ENCODE measurements at regions not wholly inside any gene's neighbourhood (a gene's known extent, or its start where the extent isn't known, plus 50 kb on each side); places are given as distances from the start of the nearest gene placed in this dataset.

- no peak for DNase-seq (ENCODE audit: low spot score in 2 of 2)
- no peak overlapping the region for H3K4me3 ChIP-seq
- in situ Hi-C loops (cut with MboI; ENCODE audit: low sequenced_read_pairs): no loop called here
- H3K4me1 ChIP-seq: no peaks in the 10 kb centered on the region
- H3K9me3 ChIP-seq: no peaks in the 10 kb centered on the region
- no peaks in the 10 kb centered on the region for H3K36me3 ChIP-seq (replicated peaks)
- H3K27me3 ChIP-seq (ENCODE audit: low read depth): peaks cover 5% of the 10 kb centered on the region; the same call in 1 of the 2 replicates
Measured at GRCh38 chr5:39525271-39525670, 100.5 kb upstream of the DAB2 start.

DNA sequence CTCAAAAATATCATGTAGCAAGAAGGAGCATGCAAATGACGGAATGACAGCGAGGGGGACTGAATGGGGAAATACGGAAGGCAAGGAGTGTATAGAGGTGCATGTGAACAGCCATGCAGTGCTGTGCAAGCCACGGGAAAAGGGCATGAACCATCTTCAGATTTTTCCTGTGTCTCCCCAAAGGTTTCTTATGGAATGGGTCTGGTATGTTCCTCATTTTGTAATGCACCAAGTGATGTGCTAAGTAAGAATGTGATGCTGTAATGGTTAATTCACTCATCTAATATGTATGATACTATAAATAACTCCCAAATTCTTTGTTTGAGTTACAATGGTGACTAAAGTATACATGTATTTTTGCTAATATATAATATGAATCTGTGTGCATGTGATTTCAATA is 99.0 kb upstream of the DAB2 start:
- DNase-seq (ENCODE audit: low spot score in 2 of 2): no peak
- Histone ChIP-seq H3K27me3 (ENCODE audit: low read depth) (peaks cover under 1% of the 10 kb centered on the region; the same call in 1 of the 2 replicates), H3K36me3 (replicated peaks) (no peaks in the 10 kb centered on the region), H3K9me3 (no peaks in the 10 kb centered on the region), H3K4me3 (no peak overlapping the region), H3K4me1 (no peaks in the 10 kb centered on the region)
- in situ Hi-C loops (cut with MboI; ENCODE audit: low sequenced_read_pairs): no loop called here

DNA sequence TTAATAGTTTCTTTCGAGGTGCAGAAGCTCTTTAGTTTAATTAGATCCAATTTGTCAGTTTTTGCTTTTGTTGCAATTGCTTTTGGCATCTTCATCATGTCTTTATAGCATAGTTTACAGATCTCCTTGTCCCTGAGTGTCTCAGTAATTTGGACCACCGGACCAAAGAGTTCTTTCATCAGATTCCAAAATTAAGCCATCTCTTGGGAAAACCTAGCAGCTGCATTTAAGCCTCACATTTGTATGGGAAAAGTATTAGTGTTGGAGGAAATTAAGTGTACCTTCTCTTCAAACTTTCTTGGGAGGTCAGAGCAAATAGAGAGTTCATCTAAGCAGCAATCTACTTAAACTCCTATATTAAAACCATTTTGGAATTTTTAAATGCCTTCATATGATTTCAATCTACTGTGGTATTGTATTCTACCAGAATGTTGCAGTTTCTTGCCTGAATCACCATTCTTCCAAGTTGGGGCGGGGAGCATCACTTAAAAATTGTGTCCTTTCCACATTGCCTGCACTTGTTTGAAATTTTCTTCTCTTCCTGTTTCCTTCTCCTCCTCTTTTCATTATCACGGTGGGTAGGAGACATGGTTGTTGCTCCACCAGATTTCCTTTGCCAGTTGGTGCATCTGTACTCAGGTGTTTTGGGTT is 97.3 kb upstream of the DAB2 start:
- no peaks in the 10 kb centered on the region for H3K4me1 ChIP-seq
- in situ Hi-C loops (cut with MboI; ENCODE audit: low sequenced_read_pairs): no loop called here
- no peak for DNase-seq (ENCODE audit: low spot score in 2 of 2)

GRCh38 chr5:39521098-39521860 is 96.5 kb upstream of the DAB2 start:
- H3K36me3 ChIP-seq (replicated peaks): no peaks in the 10 kb centered on the region
- no peaks in the 10 kb centered on the region for H3K4me1 ChIP-seq
- H3K27me3 ChIP-seq (ENCODE audit: low read depth): no peaks in the 10 kb centered on the region
- H3K4me3 ChIP-seq: no peak overlapping the region
- in situ Hi-C loops (cut with MboI; ENCODE audit: low sequenced_read_pairs): no loop called here
- no peak for DNase-seq (ENCODE audit: low spot score in 2 of 2)
- H3K9me3 ChIP-seq: no peaks in the 10 kb centered on the region

More for the DNA sequence above, 97.3 kb upstream of the DAB2 start:
- Histone ChIP-seq H3K27me3 (ENCODE audit: low read depth) (no peaks in the 10 kb centered on the region), H3K36me3 (replicated peaks) (no peaks in the 10 kb centered on the region), H3K4me3 (no peak overlapping the region), H3K9me3 (no peaks in the 10 kb centered on the region)

DNA sequence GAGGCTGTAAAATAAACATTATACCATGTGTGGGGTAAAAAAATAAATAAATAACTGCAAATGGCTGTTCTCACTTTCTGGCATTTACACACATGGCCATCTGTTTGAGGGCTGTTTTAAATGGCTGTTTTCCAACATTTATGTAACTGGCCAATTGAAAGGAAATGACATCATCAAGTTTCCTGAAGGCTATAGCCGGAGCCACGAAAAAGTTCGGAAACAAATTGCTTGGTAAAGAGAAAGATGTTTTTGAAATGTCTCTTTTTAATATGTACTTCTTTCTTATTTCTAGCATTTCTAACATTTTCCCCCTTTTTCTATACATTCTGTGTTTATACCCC is 95.4 kb upstream of the DAB2 start:
- DNase-seq (ENCODE audit: low spot score in 2 of 2): no peak
- in situ Hi-C loops (cut with MboI; ENCODE audit: low sequenced_read_pairs): no loop called here
- no peak overlapping the region for H3K4me3 ChIP-seq
- no peaks in the 10 kb centered on the region for H3K4me1 ChIP-seq
- no peaks in the 10 kb centered on the region for H3K9me3 ChIP-seq
- H3K36me3 ChIP-seq (replicated peaks): no peaks in the 10 kb centered on the region
- H3K27me3 ChIP-seq (ENCODE audit: low read depth): no peaks in the 10 kb centered on the region

DNA sequence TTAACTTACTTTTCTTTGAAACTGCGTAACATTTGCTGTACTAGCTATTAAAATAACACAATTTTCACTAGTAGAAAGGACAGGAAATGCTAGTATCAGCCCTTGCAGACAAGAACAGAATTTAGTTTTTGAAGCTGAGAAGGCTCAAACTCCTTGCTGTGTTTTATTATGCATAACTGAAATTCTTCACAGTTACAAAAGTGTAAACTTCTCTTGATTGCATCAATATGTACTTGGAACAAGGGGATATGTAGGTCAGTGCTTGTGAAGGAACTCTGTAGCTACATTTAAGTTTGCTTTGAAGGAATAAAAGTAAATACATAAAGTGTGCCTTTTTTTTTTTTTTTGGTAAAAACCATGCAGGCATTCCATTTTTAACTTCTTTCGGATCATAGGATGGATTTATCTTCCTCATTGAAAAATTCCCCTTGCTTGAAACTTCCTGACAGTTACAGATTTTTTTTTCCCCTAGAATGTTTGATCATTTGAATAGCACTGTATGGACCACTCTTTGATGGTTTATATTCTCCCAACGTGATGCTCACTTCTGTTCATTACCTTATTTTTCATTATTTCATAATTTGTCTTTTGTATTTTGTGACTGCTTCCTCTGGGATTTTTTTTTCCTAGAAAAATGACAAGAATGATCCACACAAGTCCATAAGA is 94.9 kb upstream of the DAB2 start:
- Histone ChIP-seq H3K36me3 (replicated peaks) (no peaks in the 10 kb centered on the region), H3K9me3 (no peaks in the 10 kb centered on the region), H3K27me3 (ENCODE audit: low read depth) (no peaks in the 10 kb centered on the region), H3K4me3 (no peak overlapping the region), H3K4me1 (no peaks in the 10 kb centered on the region)
- in situ Hi-C loops (cut with MboI; ENCODE audit: low sequenced_read_pairs): no loop called here
- DNase-seq (ENCODE audit: low spot score in 2 of 2): no peak

- H3K4me3 ChIP-seq: no peak overlapping the region
- H3K27me3 ChIP-seq (ENCODE audit: low read depth): no peaks in the 10 kb centered on the region
- in situ Hi-C loops (cut with MboI; ENCODE audit: low sequenced_read_pairs): no loop called here
- no peak for DNase-seq (ENCODE audit: low spot score in 2 of 2)
- no peaks in the 10 kb centered on the region for H3K36me3 ChIP-seq (replicated peaks)
- no peaks in the 10 kb centered on the region for H3K4me1 ChIP-seq
- H3K9me3 ChIP-seq: no peaks in the 10 kb centered on the region
Measured at GRCh38 chr5:39519079-39519478, 94.3 kb upstream of the DAB2 start.

DNA sequence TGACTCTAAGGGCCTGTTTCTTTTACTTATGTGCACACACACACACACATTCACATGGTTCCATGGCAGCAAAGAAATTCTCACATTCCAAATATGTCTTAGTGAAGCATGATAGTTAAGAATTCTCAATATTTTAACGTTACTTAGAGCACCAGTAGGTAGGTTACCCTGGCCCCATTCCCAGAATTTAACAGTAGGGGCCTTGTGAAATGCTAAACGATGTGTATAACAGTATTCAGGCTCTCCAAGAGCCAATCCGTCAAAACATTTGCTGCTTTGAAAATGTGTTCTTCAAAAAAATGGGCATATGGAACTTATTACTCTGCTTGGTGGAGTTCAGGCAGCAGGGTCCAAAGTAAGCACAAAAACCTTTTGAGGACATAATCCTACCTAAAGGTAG is 93.7 kb upstream of the DAB2 start:
- Histone ChIP-seq H3K27me3 (ENCODE audit: low read depth) (no peaks in the 10 kb centered on the region), H3K4me1 (no peaks in the 10 kb centered on the region), H3K36me3 (replicated peaks) (no peaks in the 10 kb centered on the region), H3K9me3 (no peaks in the 10 kb centered on the region), H3K4me3 (no peak overlapping the region)
- in situ Hi-C loops (cut with MboI; ENCODE audit: low sequenced_read_pairs): no loop called here
- no peak for DNase-seq (ENCODE audit: low spot score in 2 of 2)

DNA sequence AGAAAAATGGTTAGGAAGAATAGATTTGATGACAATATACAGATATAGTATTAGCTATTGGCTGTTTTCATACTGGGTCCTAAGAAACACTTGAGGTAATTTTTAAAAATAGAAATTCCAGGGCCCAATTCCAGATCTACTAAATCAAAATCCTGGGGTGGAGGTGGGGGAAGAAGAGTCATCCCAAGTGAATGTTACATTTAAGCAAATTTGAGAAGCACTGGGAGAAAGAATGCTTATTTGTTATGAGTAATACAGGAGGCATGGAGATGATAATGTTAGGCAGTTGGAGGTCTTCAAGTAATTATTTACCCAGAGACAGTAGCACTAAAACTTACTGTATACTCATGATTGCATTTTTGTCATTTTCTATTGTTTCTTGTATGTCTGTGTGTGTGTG is 93.0 kb upstream of the DAB2 start:
- in situ Hi-C loops (cut with MboI; ENCODE audit: low sequenced_read_pairs): no loop called here
- Histone ChIP-seq H3K4me3 (no peak overlapping the region), H3K36me3 (replicated peaks) (no peaks in the 10 kb centered on the region), H3K9me3 (no peaks in the 10 kb centered on the region), H3K27me3 (ENCODE audit: low read depth) (no peaks in the 10 kb centered on the region), H3K4me1 (no peaks in the 10 kb centered on the region)
- no peak for DNase-seq (ENCODE audit: low spot score in 2 of 2)

DNA sequence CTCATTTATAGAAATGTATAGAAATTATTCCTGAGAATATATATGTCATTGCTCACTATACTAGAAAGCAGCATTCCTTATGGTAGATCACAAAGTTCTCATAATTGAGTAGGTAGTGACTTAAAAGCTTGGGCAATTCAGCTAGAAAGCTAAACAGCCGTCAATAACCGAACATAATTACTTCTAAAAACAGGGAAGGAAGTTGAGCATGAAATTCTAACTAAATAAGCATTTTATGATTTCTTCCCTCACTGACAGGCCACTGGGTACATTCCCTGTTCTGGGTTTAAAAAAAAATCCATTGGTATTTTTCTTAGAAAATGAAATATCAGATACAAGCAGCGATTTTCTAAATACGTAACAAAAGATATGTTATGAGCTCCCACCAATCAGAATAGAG is 91.1 kb upstream of the DAB2 start:
- Histone ChIP-seq H3K4me1 (no peaks in the 10 kb centered on the region), H3K36me3 (replicated peaks) (no peaks in the 10 kb centered on the region), H3K27me3 (ENCODE audit: low read depth) (no peaks in the 10 kb centered on the region), H3K4me3 (no peak overlapping the region), H3K9me3 (no peaks in the 10 kb centered on the region)
- in situ Hi-C loops (cut with MboI; ENCODE audit: low sequenced_read_pairs): no loop called here
- no peak for DNase-seq (ENCODE audit: low spot score in 2 of 2)

DNA sequence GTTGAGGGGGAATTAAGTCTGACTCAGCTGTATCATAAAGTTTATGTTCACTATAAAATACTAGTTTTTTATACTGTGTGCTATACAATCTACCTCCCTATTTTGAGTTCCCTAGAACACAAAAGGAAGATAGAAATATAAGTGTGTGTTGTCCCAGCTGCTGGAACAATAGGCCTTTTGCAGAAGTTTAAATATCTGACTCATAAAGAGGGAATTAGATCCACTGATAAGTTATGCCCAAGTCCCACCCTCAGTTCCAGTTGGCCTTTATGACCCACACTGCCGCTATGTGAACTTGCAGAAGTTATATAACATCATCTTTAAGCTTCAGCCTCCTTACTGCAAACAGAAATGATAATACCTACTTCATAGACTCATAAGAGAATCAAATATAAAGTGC is 88.5 kb upstream of the DAB2 start:
- no peaks in the 10 kb centered on the region for H3K4me1 ChIP-seq
- DNase-seq (ENCODE audit: low spot score in 2 of 2): no peak
- no peaks in the 10 kb centered on the region for H3K9me3 ChIP-seq
- H3K27me3 ChIP-seq (ENCODE audit: low read depth): 0 out of 2 replicates have a peak, but pooled peaks cover 5% of the 10 kb centered on the region
- in situ Hi-C loops (cut with MboI; ENCODE audit: low sequenced_read_pairs): no loop called here
- no peaks in the 10 kb centered on the region for H3K36me3 ChIP-seq (replicated peaks)
- no peak overlapping the region for H3K4me3 ChIP-seq

GRCh38 chr5:39506211-39506610 is 81.4 kb upstream of the DAB2 start:
- H3K4me1 ChIP-seq: no peaks in the 10 kb centered on the region
- no peak for DNase-seq (ENCODE audit: low spot score in 2 of 2)
- in situ Hi-C loops (cut with MboI; ENCODE audit: low sequenced_read_pairs): no loop called here
- no peaks in the 10 kb centered on the region for H3K9me3 ChIP-seq
- 0 out of 2 replicates have a peak, but pooled peaks cover 5% of the 10 kb centered on the region for H3K27me3 ChIP-seq (ENCODE audit: low read depth)
- H3K36me3 ChIP-seq (replicated peaks): no peaks in the 10 kb centered on the region
- H3K4me3 ChIP-seq: no peak overlapping the region

GRCh38 chr5:39505791-39506190 is 81.0 kb upstream of the DAB2 start:
- in situ Hi-C loops (cut with MboI; ENCODE audit: low sequenced_read_pairs): no loop called here
- no peak for DNase-seq (ENCODE audit: low spot score in 2 of 2)
- H3K4me1 ChIP-seq: no peaks in the 10 kb centered on the region
- no peaks in the 10 kb centered on the region for H3K9me3 ChIP-seq
- no peak overlapping the region for H3K4me3 ChIP-seq
- no peaks in the 10 kb centered on the region for H3K36me3 ChIP-seq (replicated peaks)
- 0 out of 2 replicates have a peak, but pooled peaks cover 5% of the 10 kb centered on the region for H3K27me3 ChIP-seq (ENCODE audit: low read depth)

DNA sequence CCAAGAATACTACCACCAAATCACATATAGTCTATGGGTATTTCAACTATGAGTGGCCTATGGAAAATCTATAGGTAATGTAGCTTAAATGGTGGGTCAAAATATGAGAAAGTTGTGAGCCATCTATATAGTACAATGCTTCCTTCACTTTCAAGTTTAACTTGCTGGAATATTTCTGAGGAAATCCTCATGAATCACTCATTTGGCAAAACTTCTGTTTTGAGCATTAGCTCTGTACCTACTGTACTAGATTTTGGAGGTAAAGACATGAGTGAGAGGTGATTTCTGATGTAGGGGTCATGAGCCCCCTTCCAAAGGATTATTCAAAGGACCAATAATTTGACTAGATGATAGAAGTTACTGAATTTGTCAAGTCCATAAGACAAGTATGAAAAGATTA is 80.6 kb upstream of the DAB2 start:
- Histone ChIP-seq H3K9me3 (no peaks in the 10 kb centered on the region), H3K4me3 (no peak overlapping the region), H3K27me3 (ENCODE audit: low read depth) (0 out of 2 replicates have a peak, but pooled peaks cover 5% of the 10 kb centered on the region), H3K36me3 (replicated peaks) (no peaks in the 10 kb centered on the region), H3K4me1 (no peaks in the 10 kb centered on the region)
- in situ Hi-C loops (cut with MboI; ENCODE audit: low sequenced_read_pairs): no loop called here
- no peak for DNase-seq (ENCODE audit: low spot score in 2 of 2)

Data from HAP-1 (cell line).